ENCODE measurements at regions not wholly inside any gene's neighbourhood (a gene's known extent, or its start where the extent isn't known, plus 50 kb on each side); places are given as distances from the start of the nearest gene placed in this dataset.

GRCh38 chr3:187925326-187925725, 180.1 kb upstream of the BCL6 start (continued):
- TF ChIP-seq TARDBP (IDR thresholded peaks at IDR 0.05; ENCODE audit: borderline replicate concordance) (no peak), E2F4 (IDR thresholded peaks at IDR 0.05; ENCODE audit: low read depth, low read length) (no peak), HSF1 (IDR thresholded peaks at IDR 0.05; ENCODE audit: low read depth, low read length) (no peak), BCLAF1 (IDR thresholded peaks at IDR 0.05) (no peak), ATF2 (IDR thresholded peaks at IDR 0.05; ENCODE audit: low read length) (no peak)
